Neuronal stem cell (in vitro differentiated cells): ENCODE measurements at regions not wholly inside any gene's neighbourhood (a gene's known extent, or its start where the extent isn't known, plus 50 kb on each side); places are given as distances from the start of the nearest gene placed in this dataset.

Experiments
- DNase-seq: peaks from one replicate; pipeline ENCODE4 v3.0.0-alpha.2; 2013; ENCODE audit warnings: low spot score
- H2AFZ ChIP-seq: one replicate; pipeline ENCODE4 v1.6.1; 2013; ENCODE audit warnings: mild to moderate bottlenecking, low read length, inconsistent platforms
- H2AK5ac ChIP-seq: 2 replicates; pipeline ENCODE4 v1.6.1; 2013; ENCODE audit warnings: low read depth, mild to moderate bottlenecking, inconsistent platforms, low read length, moderate library complexity, mixed read lengths
- H2BK120ac ChIP-seq: 2 replicates; pipeline ENCODE4 v1.6.1; 2013; ENCODE audit warnings: low read depth, mild to moderate bottlenecking, inconsistent platforms, low read length, moderate library complexity, mixed read lengths
- H2BK12ac ChIP-seq: one replicate; pipeline ENCODE4 v1.6.1; 2013; ENCODE audit warnings: low read length, inconsistent platforms
- H2BK15ac ChIP-seq: 2 replicates; pipeline ENCODE4 v1.6.1; 2013; ENCODE audit warnings: mild to moderate bottlenecking, low read length, inconsistent platforms, mixed read lengths
- H2BK5ac ChIP-seq: one replicate; pipeline ENCODE4 v1.6.1; 2013; ENCODE audit warnings: inconsistent platforms, mild to moderate bottlenecking, low read length, moderate library complexity
- H3K14ac ChIP-seq: one replicate; pipeline ENCODE4 v1.6.1; 2013; ENCODE audit warnings: low read length, inconsistent platforms
- H3K18ac ChIP-seq: 2 replicates; pipeline ENCODE4 v1.6.1; 2013; ENCODE audit warnings: low read length, inconsistent platforms
- H3K23ac ChIP-seq: 2 replicates; pipeline ENCODE4 v1.6.1; 2013; ENCODE audit warnings: low read depth, mild to moderate bottlenecking, mixed read lengths, low read length, inconsistent platforms; ENCODE audit not compliant: poor library complexity
- H3K27ac ChIP-seq: replicated peaks from 3 replicates; pipeline ENCODE4 v1.5.1; 2013; ENCODE audit warnings: low read length, inconsistent platforms
- H3K27me3 ChIP-seq, 3 experiments: 2 replicates each; pipeline ENCODE4 v1.6.1; 2013; ENCODE audit warnings: low read length in 3 of 3, mild to moderate bottlenecking in 2 of 3, inconsistent platforms in 1 of 3, low read depth in 1 of 3, mixed read lengths in 1 of 3, moderate library complexity in 1 of 3; ENCODE audit not compliant: control insufficient read depth in 3 of 3, insufficient read depth in 3 of 3
- H3K36me3 ChIP-seq, 2 donors: replicated peaks in 1 of 2; 2 replicates each; pipeline ENCODE4 v1.6.1; 2013; ENCODE audit warnings: low read length in 2 of 2; ENCODE audit not compliant: control insufficient read depth in 2 of 2, insufficient read depth in 2 of 2
- H3K4ac ChIP-seq: 2 replicates; pipeline ENCODE4 v1.6.1; 2013; ENCODE audit warnings: inconsistent platforms, mild to moderate bottlenecking, low read length, moderate library complexity
- H3K4me1 ChIP-seq, 2 donors: 1 replicate in 1 of 2; 2 replicates in 1 of 2; pipeline ENCODE4 v1.6.1; 2013; ENCODE audit warnings: low read length in 2 of 2, low read depth in 1 of 2; ENCODE audit not compliant: control insufficient read depth in 2 of 2, insufficient read depth in 1 of 2
- H3K4me2 ChIP-seq: one replicate; pipeline ENCODE4 v1.6.1; 2013; ENCODE audit warnings: mild to moderate bottlenecking, low read length, inconsistent platforms; ENCODE audit not compliant: insufficient read depth, poor library complexity, severe bottlenecking
- H3K4me3 ChIP-seq, 2 donors: 2 replicates each; pipeline ENCODE4 v1.5.1; 2013; ENCODE audit warnings: low read length in 2 of 2, mild to moderate bottlenecking in 2 of 2, inconsistent platforms in 1 of 2, moderate library complexity in 1 of 2
- H3K79me1 ChIP-seq: one replicate; pipeline ENCODE4 v1.6.1; 2013; ENCODE audit warnings: low read depth, mild to moderate bottlenecking, inconsistent platforms, low read length, moderate library complexity
- H3K9ac ChIP-seq: one replicate; pipeline ENCODE4 v1.6.1; 2013; ENCODE audit warnings: mild to moderate bottlenecking, low read depth, low read length, inconsistent platforms; ENCODE audit not compliant: poor library complexity
- H3K9me3 ChIP-seq, 2 donors: replicated peaks in 1 of 2; 2 replicates each; pipeline versions ENCODE3 to v1.6.1; 2013; ENCODE audit warnings: low read length in 2 of 2, mild to moderate bottlenecking in 2 of 2, inconsistent platforms in 1 of 2, low read depth in 1 of 2, mixed read lengths in 1 of 2, moderate library complexity in 1 of 2; ENCODE audit not compliant: control insufficient read depth in 2 of 2, insufficient read depth in 1 of 2
- H4K8ac ChIP-seq: one replicate; pipeline ENCODE4 v1.6.1; 2013; ENCODE audit warnings: low read depth, mild to moderate bottlenecking, inconsistent platforms, low read length, moderate library complexity
- H4K91ac ChIP-seq: one replicate; pipeline ENCODE4 v1.6.1; 2013; ENCODE audit warnings: low read length, low read depth, mild to moderate bottlenecking, inconsistent platforms; ENCODE audit not compliant: poor library complexity
- WGBS, 2 donors: extraction: QIAGEN DNeasy Blood & Tissue Kit; methylation state at CpG; one replicate each; pipeline ENCODE4 v1.1.7; 2013; ENCODE audit warnings: missing lambda C conversion rate in 2 of 2, mixed read lengths in 1 of 2; ENCODE audit not compliant: insufficient read length in 2 of 2, insufficient replicate concordance in 1 of 2; ENCODE audit errors: extremely low coverage in 2 of 2; 5-methylcytosine and 5-hydroxymethylcytosine counted together

DNA sequence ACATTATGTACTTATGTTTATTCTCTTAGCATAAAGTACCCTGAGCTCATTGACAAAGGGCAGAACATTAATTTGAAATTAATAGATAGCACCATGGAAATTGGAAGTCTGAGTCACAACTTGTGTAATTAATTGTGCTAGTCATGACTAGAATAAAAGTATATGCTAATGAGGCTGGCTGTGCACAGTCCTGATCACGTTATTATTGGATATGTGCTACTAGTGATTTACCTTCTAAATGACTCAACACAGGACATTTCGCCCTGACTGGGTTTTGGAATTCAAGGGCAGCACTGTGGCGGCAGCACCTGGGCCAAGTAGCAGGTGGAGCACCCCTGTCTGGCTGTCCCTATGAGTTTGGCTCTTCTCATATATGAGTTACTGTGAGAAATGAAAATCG is 341.8 kb downstream of the ICE1 start:
- DNase-seq = no peak
- WGBS, 2 donors = no CpG with 5 or more reads among the region's 4 CpGs
- H3K4me1 ChIP-seq = peaks cover 0 to 3% of the 10 kb centered on the region in 2 donors

GRCh38 chr5:5756762-5757161 is 334.3 kb downstream of the ICE1 start:
- H3K18ac ChIP-seq = no peak overlapping the region
- no peak overlapping the region for H2BK5ac ChIP-seq
- H3K4ac ChIP-seq = no peak overlapping the region
- no peak overlapping the region for H2AFZ ChIP-seq
- H3K4me2 ChIP-seq = no peak overlapping the region
- no peak overlapping the region for H3K4me3 ChIP-seq
- H3K9me3 ChIP-seq = no peaks in the 10 kb centered on the region
- no peak overlapping the region for H3K27ac ChIP-seq
- H3K79me1 ChIP-seq = no peaks in the 10 kb centered on the region
- H3K36me3 ChIP-seq = no peaks in the 10 kb centered on the region
- H4K91ac ChIP-seq = no peak overlapping the region
- H2BK15ac ChIP-seq = no peak overlapping the region
- no peaks in the 10 kb centered on the region for H3K4me1 ChIP-seq
- no peak overlapping the region for H3K14ac ChIP-seq
- no peak for DNase-seq
- H3K9ac ChIP-seq = no peak overlapping the region
- no peaks in the 10 kb centered on the region for H3K27me3 ChIP-seq
- no peak overlapping the region for H2BK120ac ChIP-seq
- no peak overlapping the region for H2BK12ac ChIP-seq
- no peak overlapping the region for H4K8ac ChIP-seq
- no peak overlapping the region for H2AK5ac ChIP-seq
- H3K23ac ChIP-seq = no peak overlapping the region
- WGBS, 2 donors = no CpG with 5 or more reads among the region's 2 CpGs

More for the DNA sequence above, 341.8 kb downstream of the ICE1 start:
- no peak overlapping the region for H2AK5ac ChIP-seq
- H4K8ac ChIP-seq = no peak overlapping the region
- no peak overlapping the region for H3K27ac ChIP-seq
- no peak overlapping the region for H3K4me3 ChIP-seq
- H3K4ac ChIP-seq = no peak overlapping the region
- no peak overlapping the region for H2AFZ ChIP-seq
- no peak overlapping the region for H2BK5ac ChIP-seq
- H3K9ac ChIP-seq = no peak overlapping the region
- H3K9me3 ChIP-seq = peaks cover 0 to 1% of the 10 kb centered on the region in 2 donors
- H3K4me2 ChIP-seq = no peak overlapping the region
- H3K14ac ChIP-seq = no peak overlapping the region
- H2BK120ac ChIP-seq = no peak overlapping the region
- no peaks in the 10 kb centered on the region for H3K27me3 ChIP-seq
- no peak overlapping the region for H2BK12ac ChIP-seq
- H3K18ac ChIP-seq = no peak overlapping the region
- H3K36me3 ChIP-seq = no peaks in the 10 kb centered on the region
- no peak overlapping the region for H2BK15ac ChIP-seq
- no peak overlapping the region for H3K23ac ChIP-seq
- no peaks in the 10 kb centered on the region for H3K79me1 ChIP-seq
- no peak overlapping the region for H4K91ac ChIP-seq

DNA sequence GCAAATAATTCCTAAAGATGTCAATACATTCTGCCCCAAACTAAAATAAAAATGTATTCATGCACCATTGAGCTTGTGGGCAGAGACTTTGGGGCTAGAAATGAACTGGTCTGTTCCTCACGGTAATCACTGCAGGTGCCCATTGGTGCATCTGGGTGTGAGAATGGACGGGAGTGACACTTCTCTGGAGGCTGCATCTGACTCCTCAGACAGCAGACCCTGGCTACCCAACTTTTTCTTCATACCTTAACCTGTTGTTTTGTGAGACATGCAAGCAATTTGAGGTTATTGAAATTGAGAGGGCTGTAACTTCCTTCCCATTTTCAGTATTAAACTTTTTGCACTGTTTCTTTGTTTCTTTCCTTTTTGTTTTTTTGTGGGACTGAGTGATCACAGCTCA is 333.4 kb downstream of the ICE1 start:
- no peak overlapping the region for H3K27ac ChIP-seq
- no peaks in the 10 kb centered on the region for H3K36me3 ChIP-seq
- H3K4me3 ChIP-seq = no peak overlapping the region
- no peaks in the 10 kb centered on the region for H3K4me1 ChIP-seq
- H2BK120ac ChIP-seq = no peak overlapping the region
- no peak overlapping the region for H2AFZ ChIP-seq
- no peaks in the 10 kb centered on the region for H3K79me1 ChIP-seq
- no peak for DNase-seq
- no CpG with 5 or more reads among the region's 2 CpGs for WGBS, 2 donors
- H3K9ac ChIP-seq = no peak overlapping the region
- H2BK15ac ChIP-seq = no peak overlapping the region
- H2AK5ac ChIP-seq = no peak overlapping the region
- H4K8ac ChIP-seq = no peak overlapping the region
- H2BK5ac ChIP-seq = no peak overlapping the region
- no peak overlapping the region for H3K4ac ChIP-seq
- H3K18ac ChIP-seq = no peak overlapping the region
- no peak overlapping the region for H4K91ac ChIP-seq
- no peaks in the 10 kb centered on the region for H3K9me3 ChIP-seq
- no peak overlapping the region for H3K4me2 ChIP-seq
- H3K27me3 ChIP-seq = no peaks in the 10 kb centered on the region
- H3K23ac ChIP-seq = no peak overlapping the region
- H3K14ac ChIP-seq = no peak overlapping the region
- H2BK12ac ChIP-seq = no peak overlapping the region

DNA sequence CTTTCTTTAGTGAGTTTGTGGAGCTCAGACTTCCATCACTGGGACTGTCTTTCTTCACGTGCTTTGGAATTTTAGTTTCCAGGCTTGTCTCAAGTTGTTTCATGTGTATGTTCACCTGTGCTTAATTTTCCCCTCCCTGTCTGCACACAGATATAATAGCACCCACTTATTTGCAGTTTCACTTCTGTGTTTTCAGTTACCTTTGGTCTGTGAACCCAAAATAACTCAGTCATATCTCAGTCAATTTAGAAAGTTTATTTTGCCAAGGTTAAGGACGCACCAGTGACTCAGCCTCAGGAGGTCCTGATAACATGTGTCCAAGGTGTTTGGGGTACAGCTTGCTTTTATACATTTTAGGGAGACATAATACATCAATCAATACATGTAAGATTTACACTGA is 330.4 kb downstream of the ICE1 start:
- no CpG with 5 or more reads among the region's 2 CpGs for WGBS, 2 donors
- Histone ChIP-seq H3K4me1 (no peaks in the 10 kb centered on the region), H3K36me3 (no peaks in the 10 kb centered on the region), H3K9me3 (no peaks in the 10 kb centered on the region), H3K27ac (no peak overlapping the region), H3K4me2 (no peak overlapping the region), H4K91ac (no peak overlapping the region), H4K8ac (no peak overlapping the region), H3K9ac (no peak overlapping the region), H2AK5ac (no peak overlapping the region), H2BK15ac (no peak overlapping the region), H2BK5ac (no peak overlapping the region), H3K14ac (no peak overlapping the region), H3K27me3 (no peaks in the 10 kb centered on the region), H3K23ac (no peak overlapping the region), H3K4me3 (no peak overlapping the region), H2AFZ (no peak overlapping the region), H3K4ac (no peak overlapping the region), H2BK12ac (no peak overlapping the region), H3K18ac (no peak overlapping the region), H2BK120ac (no peak overlapping the region), H3K79me1 (no peaks in the 10 kb centered on the region)
- no peak for DNase-seq
